HG03280 (cell line): ENCODE measurements at regions not wholly inside any gene's neighbourhood (a gene's known extent, or its start where the extent isn't known, plus 50 kb on each side); places are given as distances from the start of the nearest gene placed in this dataset.

Source experiments
- ATAC-seq: cut with Tn5 transposase; IDR thresholded peaks from one replicate; pipeline ENCODE4 v1.9.1; 2021; ENCODE audit warnings: mild to moderate bottlenecking, moderate library complexity; ENCODE audit not compliant: unreplicated experiment

- no peak for ATAC-seq
Observed at GRCh38 chr5:81914696-81915095, 57.1 kb upstream of the ATG10 start.

- no peak for ATAC-seq
Observed at GRCh38 chr5:81912933-81913332, 58.9 kb upstream of the ATG10 start.

- ATAC-seq = peak; percentile 62
Observed at GRCh38 chr5:81909677-81910076, 62.1 kb upstream of the ATG10 start.

GRCh38 chr5:81908771-81909170 lies 63.1 kb upstream of the ATG10 start:
- no peak for ATAC-seq

GRCh38 chr5:81908044-81908443 lies 63.8 kb upstream of the ATG10 start:
- ATAC-seq = no peak

GRCh38 chr5:81907012-81907635 lies 64.7 kb upstream of the ATG10 start:
- no peak for ATAC-seq

GRCh38 chr5:81906086-81906485 lies 65.7 kb upstream of the ATG10 start:
- ATAC-seq = no peak

GRCh38 chr5:81904861-81905260 lies 67.0 kb upstream of the ATG10 start:
- no peak for ATAC-seq

GRCh38 chr5:81904166-81904565 lies 67.7 kb upstream of the ATG10 start:
- ATAC-seq = no peak

GRCh38 chr5:81901586-81901985 lies 70.2 kb upstream of the ATG10 start:
- no peak for ATAC-seq

GRCh38 chr5:81899123-81899522 lies 72.7 kb upstream of the ATG10 start:
- ATAC-seq = no peak

GRCh38 chr5:81898403-81898802 lies 73.4 kb upstream of the ATG10 start:
- ATAC-seq = no peak

- ATAC-seq = no peak
Observed at GRCh38 chr5:81896764-81897163, 75.1 kb upstream of the ATG10 start.

- ATAC-seq = no peak
Observed at GRCh38 chr5:81895307-81895706, 76.5 kb upstream of the ATG10 start.

- ATAC-seq = no peak
Observed at GRCh38 chr5:81893961-81894360, 77.9 kb upstream of the ATG10 start.

- ATAC-seq = no peak
Observed at GRCh38 chr5:81884871-81885270, 87.0 kb upstream of the ATG10 start.

- no peak for ATAC-seq
Observed at GRCh38 chr5:81883371-81883770, 88.5 kb upstream of the ATG10 start.

- no peak for ATAC-seq
Observed at GRCh38 chr5:81881595-81881994, 90.2 kb upstream of the ATG10 start.

GRCh38 chr5:81879936-81880335 lies 91.9 kb upstream of the ATG10 start:
- ATAC-seq = no peak

GRCh38 chr5:81878333-81878732 lies 93.5 kb upstream of the ATG10 start:
- ATAC-seq = no peak

- no peak for ATAC-seq
Observed at GRCh38 chr5:81866994-81867393, 104.8 kb upstream of the ATG10 start.

GRCh38 chr5:81860778-81861177 lies 109.9 kb upstream of the SSBP2 start:
- no peak for ATAC-seq

- no peak for ATAC-seq
Observed at GRCh38 chr5:81859624-81860023, 108.7 kb upstream of the SSBP2 start.
